ENCODE measurements at regions not wholly inside any gene's neighbourhood (a gene's known extent, or its start where the extent isn't known, plus 50 kb on each side); places are given as distances from the start of the nearest gene placed in this dataset.

DNA sequence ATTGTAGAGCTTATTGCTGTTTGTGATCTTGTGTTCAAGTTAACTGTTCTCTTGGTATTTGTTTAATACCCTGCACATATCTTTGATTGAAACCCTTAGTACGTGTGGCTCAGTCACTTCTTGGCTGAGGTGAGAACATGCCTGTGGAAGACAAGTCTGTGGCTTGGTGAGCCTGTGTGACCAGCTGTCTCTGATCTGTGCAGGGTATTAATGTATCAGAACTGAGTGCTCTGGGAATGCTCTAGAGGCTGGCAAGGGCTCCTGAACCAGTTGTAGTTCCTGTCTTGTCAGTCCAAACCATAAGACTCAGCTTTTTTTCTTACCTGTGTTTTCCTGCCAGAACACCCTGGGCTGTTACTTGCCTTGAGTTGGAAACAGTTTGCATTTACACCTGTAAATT lies 52.4 kb upstream of the EPHA4 start:
- no peak overlapping the region for H4K91ac ChIP-seq (ENCODE audit: insufficient read depth, low read depth, low read length)
- no peak overlapping the region for H3K4me2 ChIP-seq (ENCODE audit: low read depth, low read length)
- H4K20me1 ChIP-seq (ENCODE audit: insufficient read depth, low read length): no peaks in the 10 kb centered on the region
- ChIA-PET POLR2A (ENCODE audit: unreplicated experiment) (no interaction called here), CTCF (no interaction called here)
- H2AK5ac ChIP-seq (ENCODE audit: low read depth, low read length): no peak overlapping the region
- H2AK9ac ChIP-seq (replicated peaks; ENCODE audit: low read depth, low read length, poor library complexity): no peak overlapping the region
- no TSS peak for BruUV-seq (replicated peaks)
- H3K27me3 ChIP-seq (ENCODE audit: control insufficient read depth, insufficient read depth, low read length): no peaks in the 10 kb centered on the region
- H3K4ac ChIP-seq (ENCODE audit: low read depth, low read length): no peak overlapping the region
- H3K79me1 ChIP-seq (ENCODE audit: low read depth in 1 of 2, low read length in 2 of 2): no peaks in the 10 kb centered on the region
- H3K23ac ChIP-seq (ENCODE audit: low read depth, low read length): no peak overlapping the region
- no peak overlapping the region for H2BK120ac ChIP-seq (ENCODE audit: low read depth, low read length)
- H4K5ac ChIP-seq (ENCODE audit: low read depth, low read length): no peak overlapping the region
- H3K18ac ChIP-seq (ENCODE audit: low read depth, low read length): no peak overlapping the region
- DNase-seq (no peak), ATAC-seq (ENCODE audit: low read depth) (no peak)
- H3K4me1 ChIP-seq (ENCODE audit: control insufficient read depth, insufficient read depth, low read length): peaks cover 2% of the 10 kb centered on the region
- no peak overlapping the region for H2BK20ac ChIP-seq (ENCODE audit: low read depth, low read length)
- peak overlapping the region; percentile 41 for H2AFZ ChIP-seq (replicated peaks; ENCODE audit: low read length, poor library complexity)
- H3K56ac ChIP-seq (ENCODE audit: extremely low read depth, insufficient read depth, low read length): no peak overlapping the region
- no peaks in the 10 kb centered on the region for H3K9me3 ChIP-seq (ENCODE audit: control insufficient read depth, insufficient read depth, low read length)
- no CpG with 5 or more reads among the region's 1 CpG for WGBS, 2 experiments (ENCODE audit: extremely low coverage in 2 of 2, insufficient read length in 1 of 2)
- H3K36me3 ChIP-seq (ENCODE audit: control insufficient read depth, insufficient read depth, low read length): no peaks in the 10 kb centered on the region
- no peak overlapping the region for H3K9ac ChIP-seq (ENCODE audit: low read depth, low read length)
- H3K27ac ChIP-seq (ENCODE audit: insufficient read depth, low read length): no peak overlapping the region
- no peaks in the 10 kb centered on the region for H3K9me1 ChIP-seq (ENCODE audit: insufficient read depth, low read length)
- intact Hi-C loops (cut with micrococcal nuclease): no loop called here
- H3K14ac ChIP-seq (replicated peaks; ENCODE audit: low read depth, low read length): no peak overlapping the region
- no peak overlapping the region for H2BK5ac ChIP-seq (ENCODE audit: low read depth, low read length, poor library complexity, severe bottlenecking)
- dilution Hi-C loops (cut with HindIII; ENCODE audit: low sequenced_read_pairs, unreplicated experiment): no loop called here
- TF ChIP-seq, protein P1, sequence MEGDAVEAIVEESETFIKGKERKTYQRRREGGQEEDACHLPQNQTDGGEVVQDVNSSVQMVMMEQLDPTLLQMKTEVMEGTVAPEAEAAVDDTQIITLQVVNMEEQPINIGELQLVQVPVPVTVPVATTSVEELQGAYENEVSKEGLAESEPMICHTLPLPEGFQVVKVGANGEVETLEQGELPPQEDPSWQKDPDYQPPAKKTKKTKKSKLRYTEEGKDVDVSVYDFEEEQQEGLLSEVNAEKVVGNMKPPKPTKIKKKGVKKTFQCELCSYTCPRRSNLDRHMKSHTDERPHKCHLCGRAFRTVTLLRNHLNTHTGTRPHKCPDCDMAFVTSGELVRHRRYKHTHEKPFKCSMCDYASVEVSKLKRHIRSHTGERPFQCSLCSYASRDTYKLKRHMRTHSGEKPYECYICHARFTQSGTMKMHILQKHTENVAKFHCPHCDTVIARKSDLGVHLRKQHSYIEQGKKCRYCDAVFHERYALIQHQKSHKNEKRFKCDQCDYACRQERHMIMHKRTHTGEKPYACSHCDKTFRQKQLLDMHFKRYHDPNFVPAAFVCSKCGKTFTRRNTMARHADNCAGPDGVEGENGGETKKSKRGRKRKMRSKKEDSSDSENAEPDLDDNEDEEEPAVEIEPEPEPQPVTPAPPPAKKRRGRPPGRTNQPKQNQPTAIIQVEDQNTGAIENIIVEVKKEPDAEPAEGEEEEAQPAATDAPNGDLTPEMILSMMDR (conservative IDR thresholded peaks at IDR 0.05; ENCODE audit: low read depth, low read length): no peak
- TF ChIP-seq MAFK (IDR thresholded peaks at IDR 0.05; ENCODE audit: low read depth, low read length) (no peak), RFX5 (IDR thresholded peaks at IDR 0.05; ENCODE audit: low read depth, low read length) (no peak), ELK1 (IDR thresholded peaks at IDR 0.05; ENCODE audit: borderline replicate concordance, low read depth, low read length) (no peak), SMC3 (IDR thresholded peaks at IDR 0.05; ENCODE audit: low read depth, low read length) (no peak), CHD1 (IDR thresholded peaks at IDR 0.05; ENCODE audit: low read depth, low read length) (no peak), RCOR1 (IDR thresholded peaks at IDR 0.05; ENCODE audit: insufficient replicate concordance, low read length) (no peak), CEBPB (IDR thresholded peaks at IDR 0.05; ENCODE audit: low read depth, low read length) (no peak), FOS (IDR thresholded peaks at IDR 0.05; ENCODE audit: low read depth, low read length) (no peak), POLR2A (IDR thresholded peaks at IDR 0.05; ENCODE audit: low read depth, low read length) (no peak), RAD21 (IDR thresholded peaks at IDR 0.05; ENCODE audit: low read length) (no peak), MAZ (IDR thresholded peaks at IDR 0.05; ENCODE audit: borderline replicate concordance, low read depth, low read length) (no peak), NFE2L2 (IDR thresholded peaks at IDR 0.05; ENCODE audit: low read depth, low read length) (no peak)
- TF ChIP-seq, protein P2, sequence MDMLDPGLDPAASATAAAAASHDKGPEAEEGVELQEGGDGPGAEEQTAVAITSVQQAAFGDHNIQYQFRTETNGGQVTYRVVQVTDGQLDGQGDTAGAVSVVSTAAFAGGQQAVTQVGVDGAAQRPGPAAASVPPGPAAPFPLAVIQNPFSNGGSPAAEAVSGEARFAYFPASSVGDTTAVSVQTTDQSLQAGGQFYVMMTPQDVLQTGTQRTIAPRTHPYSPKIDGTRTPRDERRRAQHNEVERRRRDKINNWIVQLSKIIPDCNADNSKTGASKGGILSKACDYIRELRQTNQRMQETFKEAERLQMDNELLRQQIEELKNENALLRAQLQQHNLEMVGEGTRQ (IDR thresholded peaks at IDR 0.05; ENCODE audit: low read depth, low read length): no peak
- H4K8ac ChIP-seq (ENCODE audit: low read depth in 2 of 2, low read length in 2 of 2): no peak overlapping the region
- H2BK15ac ChIP-seq (ENCODE audit: low read depth, low read length): no peak overlapping the region
- no peak overlapping the region for H3K4me3 ChIP-seq (ENCODE audit: insufficient read depth, low read depth, low read length)
- in situ Hi-C loops (cut with MboI; ENCODE audit: low sequenced_read_pairs): no loop called here
